Muscle of leg (tissue), 3 donors: ENCODE measurements at regions not wholly inside any gene's neighbourhood (a gene's known extent, or its start where the extent isn't known, plus 50 kb on each side); places are given as distances from the start of the nearest gene placed in this dataset.

Experiments
- DNase-seq: peaks from one replicate; pipeline ENCODE4 v3.0.0; 2013
- H3K27ac ChIP-seq: one replicate; pipeline ENCODE4 v1.5.1; 2013; ENCODE audit warnings: mild to moderate bottlenecking, low read length, control low read depth
- H3K27me3 ChIP-seq: one replicate; pipeline ENCODE4 v1.6.1; 2013; ENCODE audit warnings: low read length; ENCODE audit not compliant: control insufficient read depth, insufficient read depth
- H3K36me3 ChIP-seq: one replicate; pipeline ENCODE4 v1.6.1; 2013; ENCODE audit warnings: low read length; ENCODE audit not compliant: control insufficient read depth, insufficient read depth
- H3K4me1 ChIP-seq: one replicate; pipeline ENCODE4 v1.6.1; 2013; ENCODE audit warnings: low read length; ENCODE audit not compliant: control insufficient read depth, insufficient read depth
- H3K4me3 ChIP-seq: one replicate; pipeline ENCODE4 v1.5.1; 2013; ENCODE audit warnings: low read length, control low read depth
- H3K9me3 ChIP-seq: replicated peaks from 2 replicates; pipeline ENCODE4 v1.6.1; 2013; ENCODE audit warnings: low read depth, low read length; ENCODE audit not compliant: control insufficient read depth
- WGBS: methylation state at CpG from one replicate; pipeline ENCODE4 v1.1.5; 2013; ENCODE audit warnings: missing lambda C conversion rate; ENCODE audit not compliant: insufficient coverage; 5-methylcytosine and 5-hydroxymethylcytosine counted together

- no peak for DNase-seq
- no peaks in the 10 kb centered on the region for H3K36me3 ChIP-seq
Observed at GRCh38 chr17:14972844-14973243, 292.3 kb downstream of the PMP22 start.

GRCh38 chr17:14971054-14971453 is 294.1 kb downstream of the PMP22 start:
- H3K27me3 ChIP-seq = no peaks in the 10 kb centered on the region
- no peaks in the 10 kb centered on the region for H3K36me3 ChIP-seq
- no peaks in the 10 kb centered on the region for H3K4me1 ChIP-seq
- DNase-seq = no peak
- no peak overlapping the region for H3K4me3 ChIP-seq
- peaks cover 8% of the 10 kb centered on the region for H3K9me3 ChIP-seq
- no peak overlapping the region for H3K27ac ChIP-seq

More at GRCh38 chr17:14972844-14973243, 292.3 kb downstream of the PMP22 start:
- Histone ChIP-seq H3K27me3 (no peaks in the 10 kb centered on the region), H3K4me3 (no peak overlapping the region), H3K4me1 (no peaks in the 10 kb centered on the region), H3K9me3 (peaks cover 8% of the 10 kb centered on the region), H3K27ac (no peak overlapping the region)
- 83% methylated on average over 1 of the region's 2 CpGs for WGBS

GRCh38 chr17:14959106-14959648 is 305.9 kb downstream of the PMP22 start:
- no peaks in the 10 kb centered on the region for H3K9me3 ChIP-seq
- WGBS = no CpG with 5 or more reads among the region's 2 CpGs
- DNase-seq = no peak
- no peaks in the 10 kb centered on the region for H3K4me1 ChIP-seq
- no peaks in the 10 kb centered on the region for H3K27me3 ChIP-seq
- H3K27ac ChIP-seq = no peak overlapping the region
- H3K4me3 ChIP-seq = no peak overlapping the region
- H3K36me3 ChIP-seq = no peaks in the 10 kb centered on the region

GRCh38 chr17:14953405-14953804 is 311.7 kb downstream of the PMP22 start:
- DNase-seq = no peak
- Histone ChIP-seq H3K36me3 (no peaks in the 10 kb centered on the region), H3K4me1 (no peaks in the 10 kb centered on the region), H3K4me3 (no peak overlapping the region), H3K27ac (no peak overlapping the region), H3K27me3 (no peaks in the 10 kb centered on the region), H3K9me3 (no peaks in the 10 kb centered on the region)
- 67% methylated on average over 1 of the region's 5 CpGs for WGBS

GRCh38 chr17:14950686-14951085 is 314.4 kb downstream of the PMP22 start:
- no CpG with 5 or more reads among the region's 2 CpGs for WGBS
- Histone ChIP-seq H3K27ac (no peak overlapping the region), H3K27me3 (no peaks in the 10 kb centered on the region), H3K4me1 (no peaks in the 10 kb centered on the region), H3K4me3 (no peak overlapping the region), H3K9me3 (no peaks in the 10 kb centered on the region), H3K36me3 (no peaks in the 10 kb centered on the region)
- DNase-seq = no peak

DNA sequence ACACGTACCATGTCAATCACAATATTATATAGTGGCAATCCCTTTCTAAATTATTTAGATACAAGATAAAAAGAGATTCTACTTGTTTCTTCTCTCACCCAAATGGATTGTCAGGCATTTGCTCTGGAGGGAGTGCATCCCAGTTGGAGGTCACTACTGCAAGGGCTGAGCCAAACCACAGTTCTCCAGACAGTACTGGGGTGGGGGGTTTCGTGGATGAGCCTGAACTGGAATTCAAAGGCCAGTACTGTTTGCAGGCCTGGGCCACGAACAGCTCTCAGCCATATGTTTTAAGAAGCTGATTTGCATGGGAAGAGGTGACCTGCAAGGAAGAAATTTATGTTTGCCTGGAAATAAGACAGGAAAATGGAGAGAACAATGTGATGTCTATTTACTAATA is 314.9 kb downstream of the PMP22 start:
- H3K27ac ChIP-seq = no peak overlapping the region
- 57% methylated on average over 1 of the region's 3 CpGs for WGBS
- H3K4me1 ChIP-seq = no peaks in the 10 kb centered on the region
- H3K27me3 ChIP-seq = no peaks in the 10 kb centered on the region
- no peak for DNase-seq
- no peaks in the 10 kb centered on the region for H3K9me3 ChIP-seq
- no peaks in the 10 kb centered on the region for H3K36me3 ChIP-seq
- H3K4me3 ChIP-seq = no peak overlapping the region

- Histone ChIP-seq H3K4me3 (no peak overlapping the region), H3K9me3 (no peaks in the 10 kb centered on the region), H3K36me3 (no peaks in the 10 kb centered on the region), H3K4me1 (no peaks in the 10 kb centered on the region), H3K27ac (no peak overlapping the region), H3K27me3 (no peaks in the 10 kb centered on the region)
- WGBS = 92% methylated on average over 2 of the region's 2 CpGs
- DNase-seq = no peak
Observed at GRCh38 chr17:14947671-14948070, 317.5 kb downstream of the PMP22 start.

DNA sequence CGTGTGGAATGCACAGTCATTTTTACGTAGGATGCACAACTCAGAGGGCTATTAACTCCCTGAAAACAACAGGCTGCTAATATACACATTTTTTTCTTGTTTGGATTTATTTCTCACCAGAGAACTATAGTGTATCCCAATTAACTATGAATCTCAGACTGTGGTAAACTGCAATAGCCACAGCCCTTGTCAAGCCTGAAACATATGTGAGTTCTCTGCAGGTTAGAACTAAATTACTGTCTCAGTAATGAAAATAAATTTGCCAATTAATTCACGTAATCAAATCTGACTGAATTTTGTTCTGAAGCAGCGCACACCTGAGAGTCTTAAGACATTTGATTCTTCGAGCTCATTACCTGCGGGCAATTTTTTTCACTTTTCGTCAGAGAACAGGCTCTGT is 318.6 kb downstream of the PMP22 start:
- 64% methylated on average over 5 of the region's 7 CpGs for WGBS
- Histone ChIP-seq H3K9me3 (no peaks in the 10 kb centered on the region), H3K4me1 (no peaks in the 10 kb centered on the region), H3K36me3 (no peaks in the 10 kb centered on the region), H3K27ac (no peak overlapping the region), H3K27me3 (no peaks in the 10 kb centered on the region), H3K4me3 (no peak overlapping the region)
- no peak for DNase-seq

- Histone ChIP-seq H3K27ac (no peak overlapping the region), H3K4me3 (no peak overlapping the region), H3K4me1 (no peaks in the 10 kb centered on the region), H3K36me3 (no peaks in the 10 kb centered on the region), H3K9me3 (no peaks in the 10 kb centered on the region), H3K27me3 (no peaks in the 10 kb centered on the region)
- 53% methylated on average over 2 of the region's 3 CpGs for WGBS
- DNase-seq = no peak
Observed at GRCh38 chr17:14942526-14943190, 322.5 kb downstream of the PMP22 start.

GRCh38 chr17:14940938-14941265 is 324.2 kb downstream of the PMP22 start:
- Histone ChIP-seq H3K27ac (no peak overlapping the region), H3K4me3 (no peak overlapping the region), H3K27me3 (no peaks in the 10 kb centered on the region), H3K9me3 (no peaks in the 10 kb centered on the region), H3K4me1 (no peaks in the 10 kb centered on the region), H3K36me3 (no peaks in the 10 kb centered on the region)
- 73% methylated on average over 2 of the region's 3 CpGs for WGBS
- DNase-seq = no peak
